ENCODE measurements at regions not wholly inside any gene's neighbourhood (a gene's known extent, or its start where the extent isn't known, plus 50 kb on each side); places are given as distances from the start of the nearest gene placed in this dataset.

DNA sequence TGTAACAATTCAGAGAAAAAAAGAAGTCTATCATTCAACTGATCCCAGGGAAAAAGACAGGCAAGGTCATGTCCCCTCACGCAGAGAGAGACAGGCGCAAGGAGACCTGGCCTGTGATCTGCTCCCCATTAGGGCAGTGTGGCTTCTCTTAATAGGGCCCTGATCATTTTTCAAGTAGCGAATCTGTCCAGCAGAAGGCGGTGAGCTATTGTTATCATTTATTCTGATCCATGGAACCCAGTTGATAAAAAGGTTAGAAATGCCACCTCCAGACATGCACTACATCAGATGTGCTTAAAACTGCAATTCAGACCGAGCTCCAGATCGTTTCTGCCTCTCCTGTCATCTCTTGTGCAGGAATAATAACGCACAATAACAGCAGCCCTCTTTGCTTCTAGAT is 1025.6 kb upstream of the PIK3C3 start:
- no peak for DNase-seq

DNA sequence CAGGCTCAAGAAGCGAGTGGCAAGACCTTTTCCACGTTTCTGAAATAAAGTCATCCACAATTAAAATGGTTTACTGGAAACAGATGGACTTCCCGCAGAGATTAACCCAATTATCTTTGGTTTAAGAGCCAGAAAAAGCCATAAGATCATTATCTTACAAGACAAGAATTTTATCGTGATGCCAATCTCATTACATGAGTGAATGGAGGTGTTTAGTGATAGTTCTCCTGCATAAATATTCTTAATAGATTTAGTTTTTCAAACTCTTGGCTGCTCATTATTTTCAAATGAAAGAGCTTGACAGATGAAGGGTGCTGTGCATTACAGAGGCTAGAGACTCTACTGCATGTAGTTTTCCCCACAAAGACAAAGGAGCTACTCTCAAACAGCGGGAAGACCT is 1028.4 kb upstream of the PIK3C3 start:
- no peak for DNase-seq

DNA sequence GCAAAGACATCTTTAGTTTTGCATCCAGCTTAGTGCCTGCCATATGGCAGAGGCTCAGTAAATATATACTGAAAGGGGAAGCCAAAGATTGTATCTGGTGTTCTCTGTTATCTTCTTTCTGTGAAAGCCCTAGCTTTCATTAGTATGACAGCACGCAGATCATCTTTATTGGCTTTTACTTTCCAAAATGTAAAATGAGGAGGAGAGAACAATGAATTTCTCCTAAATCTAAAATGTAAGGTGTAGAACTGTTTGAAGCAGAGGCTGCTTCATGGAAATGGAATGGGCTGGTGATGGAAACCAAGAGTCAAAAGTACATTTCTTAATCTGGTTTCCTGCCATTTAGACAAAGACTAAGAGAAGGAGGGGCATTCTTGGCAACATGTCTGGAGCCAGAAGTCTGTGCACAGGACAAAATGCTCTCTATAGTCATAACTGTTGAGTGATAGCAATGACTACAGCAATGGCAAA is 1029.9 kb upstream of the PIK3C3 start:
- DNase-seq = no peak

DNA sequence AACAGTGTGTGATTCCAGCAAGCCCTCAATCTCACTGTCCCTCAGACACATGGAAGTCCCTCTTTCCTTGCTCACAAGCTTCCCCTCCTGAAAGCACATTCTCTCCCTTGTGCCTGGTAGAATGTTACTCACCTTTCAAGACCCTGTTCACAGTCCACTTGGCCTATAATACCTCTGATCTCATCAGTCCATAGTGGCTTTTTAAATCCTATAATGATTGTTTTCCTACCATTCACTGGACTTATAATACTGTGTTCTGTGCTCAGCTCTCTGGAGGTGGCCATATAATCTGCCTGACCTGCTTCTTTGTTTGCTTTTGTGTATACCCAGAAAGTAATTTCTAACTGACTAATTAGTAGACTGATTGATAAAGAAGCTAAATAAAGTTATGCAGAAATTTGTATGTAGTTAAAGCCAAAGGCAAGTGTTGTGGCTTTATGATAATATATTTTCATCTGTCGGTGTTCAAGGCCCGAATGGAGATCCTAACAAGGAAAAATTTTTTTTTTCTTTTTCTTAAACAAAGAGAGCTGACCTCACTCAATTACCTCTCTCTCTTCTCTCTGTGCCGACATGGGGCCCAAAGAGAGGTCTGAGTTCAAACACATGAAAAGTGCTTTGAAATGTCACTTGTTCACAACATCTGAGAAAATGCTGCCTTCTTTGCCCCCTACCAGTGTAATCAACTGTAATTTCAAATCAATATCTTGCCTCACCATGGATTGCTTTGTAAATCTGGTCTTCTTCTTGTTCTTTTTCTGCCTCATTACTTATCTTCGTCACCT is 1033.0 kb upstream of the PIK3C3 start:
- DNase-seq = no peak

DNA sequence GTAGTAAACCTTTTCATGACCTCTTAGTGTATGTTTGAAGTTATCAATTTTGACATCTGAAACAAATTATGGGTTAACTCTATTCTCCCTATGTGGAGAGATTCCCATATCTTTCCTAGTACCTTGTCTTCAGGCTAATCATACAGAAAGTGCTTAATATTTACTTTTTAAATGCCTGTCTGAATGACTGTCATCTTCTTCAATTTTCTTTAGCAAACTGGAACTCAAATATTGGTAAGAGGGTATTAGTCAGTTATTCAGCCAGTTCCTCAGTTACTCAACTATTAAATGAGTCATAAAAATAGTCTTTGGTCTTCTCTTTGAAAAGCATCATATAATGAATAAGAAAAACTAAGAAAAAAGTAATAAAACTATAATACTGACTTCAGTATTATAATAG is 1038.0 kb upstream of the PIK3C3 start:
- DNase-seq = no peak

DNA sequence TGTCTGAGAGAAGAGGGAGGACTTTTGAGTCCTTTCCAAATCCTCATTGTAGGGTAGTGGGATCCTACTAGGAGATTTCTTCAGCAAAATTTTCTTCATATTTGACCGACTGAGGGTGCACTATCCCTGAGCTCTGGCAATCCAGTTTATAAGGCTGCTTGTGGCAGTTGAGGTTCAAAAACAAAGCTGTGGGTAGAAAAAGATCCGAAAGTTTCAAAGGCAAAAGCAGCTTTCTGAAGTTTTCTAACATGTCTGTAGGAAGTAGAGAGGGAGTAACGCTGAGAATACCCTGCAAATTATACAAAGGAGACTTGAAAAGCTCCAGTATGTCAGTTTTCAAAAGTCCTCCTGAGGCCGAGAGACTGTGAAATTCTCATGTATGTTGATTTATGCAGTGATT is 1039.3 kb upstream of the PIK3C3 start:
- DNase-seq = no peak

DNA sequence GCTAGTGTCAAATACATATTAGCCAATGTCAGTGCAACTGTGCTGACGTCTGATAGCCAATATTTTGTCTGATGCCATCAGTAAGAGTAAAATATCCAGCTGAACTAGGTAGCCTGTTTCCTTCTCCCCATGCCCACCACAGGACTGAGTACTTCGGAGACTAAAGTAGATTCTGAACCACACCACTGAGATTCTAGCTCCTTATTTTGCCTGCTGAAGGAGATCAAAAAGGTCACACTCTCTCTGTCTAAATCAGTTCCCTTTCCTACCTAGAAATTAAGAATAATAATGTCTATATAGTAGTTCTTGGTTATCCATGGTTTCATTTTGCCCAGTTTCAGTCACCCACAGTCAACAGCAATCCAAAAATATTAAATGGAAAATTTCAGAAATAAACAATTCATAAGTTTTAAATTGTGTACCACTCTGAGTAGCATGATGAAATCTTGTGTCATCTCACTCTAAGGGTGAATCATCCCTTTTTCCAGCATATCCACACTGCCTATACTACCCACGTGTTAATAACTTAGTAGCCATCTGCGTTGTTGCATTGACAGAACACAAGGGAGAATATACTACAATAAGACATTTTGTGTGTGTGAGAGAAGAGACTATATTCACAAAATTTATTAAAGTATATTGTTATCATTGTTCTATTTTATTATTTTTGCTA is 1043.3 kb upstream of the PIK3C3 start:
- DNase-seq = no peak

DNA sequence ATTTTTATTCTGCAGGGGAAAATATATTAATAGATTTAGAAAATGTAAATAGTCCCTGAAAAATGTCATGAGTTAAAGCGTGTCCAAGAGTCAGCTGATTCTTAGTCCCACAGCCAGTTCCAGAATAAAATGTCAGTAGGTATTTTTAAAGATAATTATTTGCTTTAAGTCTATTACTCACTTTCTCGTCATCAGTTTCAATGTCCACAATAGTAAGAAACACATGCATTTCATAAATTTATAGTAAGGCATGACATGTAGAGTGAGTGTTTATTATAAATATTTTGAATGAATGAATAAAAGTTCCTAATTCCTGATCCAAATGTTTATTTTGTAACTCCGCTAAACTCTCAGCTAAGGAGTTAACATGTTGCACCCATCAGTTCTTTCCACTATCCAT is 1044.0 kb upstream of the PIK3C3 start:
- DNase-seq = no peak

DNA sequence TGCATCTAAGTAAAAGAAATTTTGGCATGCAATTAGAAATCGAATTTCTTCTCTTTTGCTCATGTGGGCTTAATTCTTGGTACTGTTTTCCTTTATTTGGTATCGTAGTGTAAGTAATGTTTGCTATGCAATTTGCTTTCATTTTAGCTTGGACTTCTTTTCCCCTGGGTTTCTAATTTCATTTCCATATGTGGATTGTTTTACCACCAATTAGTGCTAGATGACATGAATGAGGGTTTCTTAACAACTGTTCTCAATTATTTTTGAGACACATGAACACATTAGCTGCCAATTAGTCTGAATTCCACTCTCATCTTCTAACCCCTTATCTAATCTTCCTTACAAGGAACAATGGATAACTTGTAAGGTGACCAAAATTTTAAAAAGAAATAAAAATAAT is 1047.2 kb upstream of the PIK3C3 start:
- DNase-seq = no peak

DNA sequence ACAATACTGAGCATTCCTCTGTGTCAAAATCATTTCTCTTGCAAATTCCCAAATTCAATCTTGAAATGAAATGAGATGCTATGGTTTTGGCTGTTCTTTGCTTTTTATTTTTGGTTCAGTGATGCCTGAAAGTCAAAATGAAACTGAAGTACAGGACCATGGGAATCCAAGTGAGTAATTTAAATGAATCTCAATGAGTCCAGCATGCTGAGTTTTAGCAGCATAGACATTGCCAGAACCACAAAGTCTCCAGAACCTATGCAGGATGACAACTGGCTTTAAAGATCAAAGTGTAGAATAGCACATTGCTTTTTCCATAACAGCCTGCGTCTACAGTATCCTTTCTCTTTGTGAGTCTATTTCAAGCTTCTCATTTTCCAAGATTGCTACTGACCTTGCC is 1050.7 kb upstream of the PIK3C3 start:
- DNase-seq = no peak

DNA sequence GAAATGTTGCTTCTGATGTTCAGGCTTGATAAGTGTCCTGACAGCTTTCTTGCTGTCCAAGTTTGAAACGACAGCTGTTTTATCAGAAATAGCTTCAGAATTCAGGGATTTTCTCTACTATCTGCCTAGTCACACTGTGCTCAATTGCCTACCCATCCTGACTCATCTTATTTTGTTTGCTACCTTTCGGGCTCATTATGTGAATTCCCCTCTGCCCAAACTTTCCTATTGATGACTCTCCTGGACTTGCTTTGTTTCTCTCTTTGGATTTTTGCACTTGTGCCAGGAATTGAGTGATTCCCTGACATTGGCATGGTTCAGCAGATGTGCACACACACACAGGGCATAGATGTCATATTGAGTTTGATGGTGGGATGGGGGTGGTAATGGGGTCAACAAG is 1052.6 kb upstream of the PIK3C3 start:
- DNase-seq = no peak

DNA sequence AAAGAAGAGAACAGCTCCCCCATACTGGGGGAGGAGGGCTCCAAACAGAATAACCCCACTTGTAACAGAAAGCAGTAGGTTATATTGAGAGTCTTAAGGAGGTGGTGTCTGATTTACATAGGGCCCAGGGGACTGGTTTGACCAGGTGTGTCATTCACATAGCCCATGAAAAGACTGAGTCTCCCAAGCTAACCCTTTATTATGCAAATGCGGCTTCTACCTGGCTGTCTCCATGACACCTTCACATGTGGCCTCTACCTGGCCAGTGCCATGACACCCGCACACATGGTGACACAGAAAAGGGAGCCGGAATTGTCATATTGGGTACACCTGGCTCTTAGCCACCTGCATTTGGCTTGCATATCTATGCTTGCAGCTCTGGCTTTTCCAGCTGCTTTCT is 1057.2 kb upstream of the PIK3C3 start:
- DNase-seq = no peak

DNA sequence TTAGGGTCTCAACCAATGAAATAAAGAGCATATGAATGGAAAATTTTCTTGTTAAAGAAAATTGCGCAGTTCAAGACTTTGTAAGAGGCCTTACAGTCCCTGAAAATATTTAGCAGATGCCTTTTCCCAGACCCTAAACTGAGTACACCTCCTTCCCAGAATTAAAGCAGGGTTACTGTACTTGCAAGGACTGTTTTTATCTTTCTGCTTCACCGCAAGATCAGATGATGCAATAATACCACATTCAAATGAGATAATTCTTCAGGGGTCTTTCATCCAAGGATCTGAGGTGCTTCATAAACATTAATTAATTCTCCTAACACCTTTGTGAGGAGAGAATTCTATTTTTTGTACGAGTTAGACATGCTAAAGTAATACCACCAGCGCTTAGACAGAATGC is 1071.8 kb upstream of the PIK3C3 start:
- DNase-seq = no peak

DNA sequence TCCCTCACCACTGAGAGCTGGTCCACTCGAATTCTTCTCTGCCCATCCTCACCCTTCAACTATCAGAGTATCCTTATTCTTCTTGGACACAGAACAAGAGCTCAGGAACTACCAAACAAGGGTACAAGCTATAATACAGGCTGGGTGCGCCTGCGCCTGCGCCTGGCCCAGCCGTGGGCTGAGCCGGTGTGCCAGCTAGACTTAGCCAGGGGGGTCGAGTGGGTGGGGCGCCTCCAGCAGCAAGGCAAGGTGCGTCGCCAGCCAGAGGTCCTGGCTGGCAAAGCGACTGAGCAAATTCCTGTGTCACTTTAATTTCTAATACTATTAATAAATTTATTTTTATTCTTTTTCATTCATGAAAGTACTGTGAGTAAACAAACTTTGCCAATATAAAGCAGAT is 1072.6 kb upstream of the PIK3C3 start:
- no peak for DNase-seq

DNA sequence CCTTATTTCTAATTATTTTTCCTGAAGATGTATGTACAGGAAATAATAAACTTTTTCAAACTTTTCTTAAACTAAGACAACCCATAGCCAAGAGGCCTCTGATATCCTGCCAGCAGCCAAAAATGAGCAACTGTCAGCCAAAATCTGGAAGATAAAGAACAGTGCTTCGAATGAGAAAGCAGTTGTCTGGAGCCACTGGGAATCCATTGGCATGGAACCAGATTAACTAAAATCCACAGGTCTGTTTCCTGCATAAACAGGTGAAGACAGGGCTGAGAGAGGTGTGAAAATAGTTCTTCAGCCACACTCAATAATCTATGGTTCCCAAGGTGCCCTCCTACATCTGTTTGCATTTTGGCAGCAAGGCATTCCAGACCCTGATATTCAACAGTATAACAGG is 1076.7 kb upstream of the PIK3C3 start:
- DNase-seq = no peak

DNA sequence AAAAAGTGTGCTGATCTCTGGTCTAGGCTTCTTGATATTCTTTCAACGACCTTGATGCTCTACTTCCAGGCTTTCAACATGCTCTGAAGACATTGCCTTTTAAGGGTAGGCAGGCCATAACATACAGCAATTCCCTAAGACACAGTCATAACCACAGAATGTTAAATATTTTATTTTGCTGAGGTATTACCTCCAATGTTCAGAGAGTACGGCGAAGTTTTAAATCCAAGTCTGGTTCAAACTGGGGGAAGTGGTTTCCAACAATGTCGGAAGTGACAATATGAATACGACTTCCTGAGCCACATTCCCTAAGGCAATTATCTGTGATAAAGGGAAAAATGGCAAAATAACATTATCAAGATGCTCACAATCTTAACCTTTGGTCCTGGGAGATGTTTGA is 1077.9 kb upstream of the PIK3C3 start:
- DNase-seq = no peak

DNA sequence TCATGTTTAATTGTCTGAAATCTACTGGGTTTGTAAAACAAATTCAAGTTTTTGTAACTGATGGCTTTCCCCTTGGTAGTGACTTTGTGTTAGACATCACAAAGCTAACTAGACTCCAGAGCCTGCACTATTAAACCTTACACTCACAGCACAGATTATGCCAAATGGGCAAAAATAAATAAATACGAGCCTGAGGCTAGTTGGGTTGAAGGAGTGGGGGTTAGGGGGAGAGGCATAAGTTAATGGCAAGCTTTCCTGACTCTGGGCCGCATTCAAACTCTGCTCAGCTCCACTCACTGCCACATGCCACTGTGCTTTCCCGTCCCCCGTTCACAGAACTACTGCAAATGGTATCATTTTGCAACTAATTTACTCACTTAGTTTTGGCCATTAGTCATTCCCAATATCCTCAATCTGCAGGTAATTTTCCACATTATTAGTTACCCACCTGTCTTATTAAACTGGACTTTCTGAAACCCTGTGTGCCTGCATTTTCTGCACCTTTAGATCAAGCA is 1079.9 kb upstream of the PIK3C3 start:
- DNase-seq = no peak

DNA sequence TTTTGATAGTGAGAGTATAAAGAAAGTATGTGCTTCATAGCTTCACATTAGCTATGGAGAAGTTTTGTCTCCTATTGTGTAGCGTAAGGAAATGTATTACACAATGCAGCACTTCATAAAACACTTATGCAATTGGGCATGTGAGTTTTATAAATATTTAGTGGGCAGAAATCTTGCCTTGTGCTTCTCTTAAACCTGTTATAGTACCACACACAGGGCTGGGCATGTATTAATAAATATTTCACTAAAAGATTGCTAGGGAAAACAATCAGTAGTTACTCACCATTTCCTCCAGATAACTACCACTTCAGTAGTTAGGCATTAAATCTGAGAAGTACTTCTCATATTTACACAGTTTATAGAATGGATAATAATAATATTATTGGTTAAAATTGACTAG is 1080.8 kb upstream of the PIK3C3 start:
- DNase-seq = no peak

DNA sequence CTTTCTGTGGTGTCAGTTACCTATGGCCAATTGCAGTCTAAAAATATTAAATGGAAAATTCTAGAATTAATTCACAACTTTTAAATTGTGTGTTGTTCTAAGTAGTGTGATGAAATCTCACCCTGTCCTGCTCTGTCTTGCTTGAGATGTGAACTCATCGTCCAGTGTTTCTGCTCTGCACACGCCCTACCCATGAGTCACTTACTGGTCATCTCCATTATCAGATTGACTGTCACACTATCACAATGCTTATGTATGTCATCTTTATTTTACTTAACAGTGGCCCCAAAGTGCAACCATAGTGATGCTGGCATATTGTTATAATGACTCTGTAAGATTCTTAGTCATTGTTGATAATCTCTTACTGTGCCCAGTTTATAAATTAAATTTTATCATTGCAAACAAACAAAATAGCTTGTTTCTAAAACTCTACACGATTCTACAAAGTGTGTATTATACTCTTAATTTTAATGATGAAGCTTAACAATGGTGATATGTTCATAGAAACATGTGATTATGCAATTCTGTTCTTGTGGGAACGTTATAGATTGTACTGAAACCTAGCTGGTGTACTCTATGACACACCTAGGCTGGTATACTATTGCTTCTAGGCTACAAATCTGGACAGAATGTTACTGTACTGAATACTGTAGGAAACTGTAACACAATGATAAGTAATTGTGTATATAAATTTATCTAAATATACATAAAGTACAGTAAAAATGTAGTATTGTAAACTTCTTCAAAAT is 1086.8 kb upstream of the PIK3C3 start:
- DNase-seq = no peak

DNA sequence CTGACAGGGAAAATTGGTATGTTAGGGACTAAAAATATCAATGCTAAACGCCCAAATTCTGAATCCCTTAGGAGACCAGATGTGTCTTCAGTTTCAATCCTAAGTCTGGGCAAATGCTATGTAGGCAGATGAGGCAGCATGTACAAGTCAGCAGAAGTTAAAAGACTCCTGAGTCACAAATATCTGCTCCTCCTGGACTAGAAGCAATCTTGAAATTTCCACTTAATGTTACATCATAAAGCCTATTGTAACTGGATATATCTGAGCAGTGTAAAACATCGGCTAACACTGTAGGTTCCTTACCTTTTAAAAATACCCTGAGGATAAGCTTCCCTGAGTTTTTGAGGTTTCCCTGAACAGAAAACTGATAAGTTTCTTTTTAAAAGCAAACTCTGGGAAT is 1087.6 kb upstream of the PIK3C3 start:
- no peak for DNase-seq

DNA sequence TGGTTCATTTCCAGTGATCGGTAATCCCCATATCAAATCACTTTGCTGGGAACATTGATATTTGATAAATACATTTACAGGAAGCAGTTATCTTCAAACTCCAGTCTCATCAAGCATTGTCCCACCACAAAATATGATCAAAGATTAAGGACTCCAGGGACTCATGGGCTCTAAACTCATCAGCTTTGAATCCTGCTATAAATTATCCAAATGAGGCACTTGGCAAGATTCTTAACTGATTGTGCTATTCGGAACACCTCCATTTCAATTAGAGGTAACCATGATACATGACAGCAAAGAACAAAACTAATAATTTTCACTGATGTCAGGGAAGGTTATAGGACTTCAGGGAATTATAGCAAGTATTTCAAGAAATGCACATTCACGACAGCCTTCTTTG is 1088.1 kb upstream of the PIK3C3 start:
- DNase-seq = no peak

DNA sequence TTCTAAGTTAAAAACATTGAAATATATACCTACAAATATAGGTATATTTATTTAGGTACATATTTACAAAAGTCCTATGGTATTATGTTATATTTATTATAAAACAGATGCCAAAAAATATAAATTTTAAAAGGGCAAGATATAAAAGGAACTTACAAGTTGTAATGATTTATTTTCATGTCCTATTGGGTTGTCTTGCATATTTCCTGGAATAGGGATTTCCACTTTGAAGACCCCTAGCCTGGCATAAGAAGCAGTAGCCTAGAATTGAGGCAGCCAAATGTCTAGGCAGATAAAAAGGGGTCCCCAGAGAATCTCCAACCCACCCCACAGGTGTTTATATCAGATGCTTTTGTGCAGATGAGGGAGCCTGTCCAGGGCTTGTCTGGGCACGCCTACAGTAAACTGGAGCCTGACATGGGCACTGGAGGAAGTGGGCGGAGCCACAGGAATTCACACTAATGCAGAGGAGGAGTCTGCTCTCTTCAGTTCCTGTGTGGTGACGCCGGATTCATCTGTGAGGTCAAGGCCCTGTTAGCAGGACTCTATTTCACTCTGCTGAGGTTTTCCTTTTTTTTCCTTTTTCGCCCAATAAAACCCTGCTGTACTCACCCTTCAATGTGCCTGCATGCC is 1088.9 kb upstream of the PIK3C3 start:
- no peak for DNase-seq

DNA sequence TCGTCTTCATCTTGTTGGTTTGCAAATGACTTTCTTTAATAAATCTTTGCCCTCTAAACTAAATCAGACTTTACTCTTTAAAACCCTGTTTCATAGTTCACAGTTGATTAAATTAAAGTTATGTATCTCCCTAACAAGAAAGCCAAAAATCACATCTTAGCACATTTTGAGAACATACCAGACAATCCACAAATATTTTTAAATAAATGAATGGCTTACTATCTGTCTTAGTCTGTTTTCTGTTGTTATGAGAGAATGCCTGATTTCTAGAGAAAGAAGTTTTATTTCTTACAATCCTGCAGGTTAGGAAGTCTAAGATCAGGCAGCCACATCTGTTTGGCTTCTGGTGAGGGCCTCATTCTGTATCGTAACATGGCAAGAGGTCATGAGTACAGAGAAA is 1090.2 kb upstream of the PIK3C3 start:
- no peak for DNase-seq

Measured in cerebellar nuclear complex (tissue), 1 donor.